ENCODE measurements at regions not wholly inside any gene's neighbourhood (a gene's known extent, or its start where the extent isn't known, plus 50 kb on each side); places are given as distances from the start of the nearest gene placed in this dataset.

DNA sequence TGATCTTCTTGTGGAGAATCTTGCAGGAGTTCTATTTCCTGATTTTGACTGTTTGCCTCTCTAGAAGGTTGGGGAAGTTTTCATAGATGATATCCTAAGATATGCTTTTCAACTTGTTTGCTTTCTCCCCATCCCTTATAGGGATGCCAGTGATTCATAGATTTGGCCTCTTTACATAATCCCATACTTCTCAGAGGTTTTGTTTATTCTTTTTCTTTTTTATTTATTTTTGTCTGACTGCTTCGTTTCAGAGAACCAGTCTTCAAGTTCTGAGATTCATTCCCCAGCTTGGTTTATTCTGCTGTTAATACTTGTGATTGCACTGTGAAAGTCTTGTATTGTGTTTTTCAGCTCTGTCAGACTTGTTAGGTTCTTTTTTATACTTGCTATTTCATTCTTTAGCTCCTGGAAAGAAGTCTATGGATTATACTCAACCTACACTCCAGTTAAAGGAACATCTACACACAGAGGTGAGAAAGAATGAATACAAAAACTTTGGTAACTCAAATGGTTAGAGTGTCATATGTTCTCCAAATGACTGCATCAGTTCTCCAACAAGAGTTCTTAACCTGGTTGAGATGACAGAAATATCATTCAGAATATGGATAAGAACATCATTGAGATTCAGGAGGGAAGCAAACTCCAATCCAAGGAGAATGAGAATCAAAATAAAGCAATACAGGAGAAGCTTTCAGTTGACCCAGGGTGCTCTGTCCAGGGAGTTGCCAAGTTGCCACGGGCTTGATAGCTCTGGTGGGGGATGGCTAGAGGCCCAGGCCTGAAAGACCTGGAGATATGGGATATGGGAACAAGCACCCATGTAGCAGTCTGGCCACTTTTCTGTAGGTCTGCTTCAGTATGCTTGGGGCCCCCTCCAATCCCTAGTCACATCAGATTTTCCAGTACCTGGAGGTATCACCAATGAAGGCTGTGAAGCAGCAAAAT is 150.3 kb downstream of the AHR start:
- H3K27ac ChIP-seq (ENCODE audit: low read depth, low read length, poor library complexity, severe bottlenecking) = no peak overlapping the region
- no peak overlapping the region for H3K4me2 ChIP-seq (ENCODE audit: low read length)
- no peak for DNase-seq (ENCODE audit: low spot score)
- H3K79me2 ChIP-seq (ENCODE audit: insufficient read depth, low read depth, low read length) = no peaks in the 10 kb centered on the region
- H3K36me3 ChIP-seq (ENCODE audit: insufficient read depth, low read length) = no peaks in the 10 kb centered on the region
- TF ChIP-seq EZH2phosphoT487 (IDR thresholded peaks at IDR 0.05; ENCODE audit: borderline replicate concordance, low read depth, low read length) = no peak
- TF ChIP-seq, protein P1, sequence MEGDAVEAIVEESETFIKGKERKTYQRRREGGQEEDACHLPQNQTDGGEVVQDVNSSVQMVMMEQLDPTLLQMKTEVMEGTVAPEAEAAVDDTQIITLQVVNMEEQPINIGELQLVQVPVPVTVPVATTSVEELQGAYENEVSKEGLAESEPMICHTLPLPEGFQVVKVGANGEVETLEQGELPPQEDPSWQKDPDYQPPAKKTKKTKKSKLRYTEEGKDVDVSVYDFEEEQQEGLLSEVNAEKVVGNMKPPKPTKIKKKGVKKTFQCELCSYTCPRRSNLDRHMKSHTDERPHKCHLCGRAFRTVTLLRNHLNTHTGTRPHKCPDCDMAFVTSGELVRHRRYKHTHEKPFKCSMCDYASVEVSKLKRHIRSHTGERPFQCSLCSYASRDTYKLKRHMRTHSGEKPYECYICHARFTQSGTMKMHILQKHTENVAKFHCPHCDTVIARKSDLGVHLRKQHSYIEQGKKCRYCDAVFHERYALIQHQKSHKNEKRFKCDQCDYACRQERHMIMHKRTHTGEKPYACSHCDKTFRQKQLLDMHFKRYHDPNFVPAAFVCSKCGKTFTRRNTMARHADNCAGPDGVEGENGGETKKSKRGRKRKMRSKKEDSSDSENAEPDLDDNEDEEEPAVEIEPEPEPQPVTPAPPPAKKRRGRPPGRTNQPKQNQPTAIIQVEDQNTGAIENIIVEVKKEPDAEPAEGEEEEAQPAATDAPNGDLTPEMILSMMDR (conservative IDR thresholded peaks at IDR 0.05; ENCODE audit: low read length) = no peak
- 0 out of 2 replicates have a peak, but pooled peaks cover 3% of the 10 kb centered on the region for H3K9me2 ChIP-seq (ENCODE audit: insufficient read depth, low read length)
- H2AFZ ChIP-seq (ENCODE audit: low read length) = no peak overlapping the region
- ChIA-PET CTCF (ENCODE audit: unreplicated experiment) (no interaction called here), POLR2A (interaction anchor here (0.5 to 0.7 kb wide), 2 partner anchors 480 to 830 kb away, joined by 3 read pairs; no protein-coding TSS in a partner anchor)
- BruUV-seq (replicated peaks) = no TSS peak
- no peaks in the 10 kb centered on the region for H4K20me1 ChIP-seq (ENCODE audit: insufficient read depth, low read length)
- H3K4me1 ChIP-seq (ENCODE audit: insufficient read depth, low read length, poor library complexity, severe bottlenecking) = no peaks in the 10 kb centered on the region
- no peaks in the 10 kb centered on the region for H3K9me3 ChIP-seq (ENCODE audit: low read length)
- intact Hi-C loops (cut with micrococcal nuclease; ENCODE audit: unreplicated experiment) = no loop called here
- H3K4me3 ChIP-seq (ENCODE audit: low read depth, low read length, poor library complexity, severe bottlenecking) = no peak overlapping the region

DNA sequence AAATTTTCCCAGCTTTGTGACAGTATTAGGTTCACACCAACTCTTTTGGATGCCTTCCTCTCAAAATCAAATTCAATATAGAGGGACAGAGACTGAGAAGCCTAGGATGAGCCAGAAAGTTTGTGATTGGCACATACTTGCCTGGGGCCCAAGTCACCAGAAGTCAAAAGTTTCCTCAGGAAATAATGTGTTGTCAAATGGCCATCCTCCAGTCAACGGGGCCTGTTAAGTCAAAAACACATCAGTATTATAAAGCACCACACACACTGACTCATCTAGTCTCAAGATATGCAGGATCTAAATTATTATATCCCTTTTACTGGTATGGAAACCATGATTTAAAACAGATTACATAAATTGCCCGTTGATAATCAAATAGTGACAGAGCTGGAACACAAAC is 158.1 kb downstream of the AHR start:
- no peak overlapping the region for H3K4me2 ChIP-seq (ENCODE audit: low read length)
- no peaks in the 10 kb centered on the region for H3K4me1 ChIP-seq (ENCODE audit: insufficient read depth, low read length, poor library complexity, severe bottlenecking)
- no peaks in the 10 kb centered on the region for H3K36me3 ChIP-seq (ENCODE audit: insufficient read depth, low read length)
- no peaks in the 10 kb centered on the region for H4K20me1 ChIP-seq (ENCODE audit: insufficient read depth, low read length)
- H3K27ac ChIP-seq (ENCODE audit: low read depth, low read length, poor library complexity, severe bottlenecking) = no peak overlapping the region
- no TSS peak for BruUV-seq (replicated peaks)
- H3K4me3 ChIP-seq (ENCODE audit: low read depth, low read length, poor library complexity, severe bottlenecking) = no peak overlapping the region
- intact Hi-C loops (cut with micrococcal nuclease; ENCODE audit: unreplicated experiment) = no loop called here
- H2AFZ ChIP-seq (ENCODE audit: low read length) = no peak overlapping the region
- H3K79me2 ChIP-seq (ENCODE audit: insufficient read depth, low read depth, low read length) = no peaks in the 10 kb centered on the region
- ChIA-PET CTCF (ENCODE audit: unreplicated experiment) (no interaction called here), POLR2A (no interaction called here)
- TF ChIP-seq, protein P1 (conservative IDR thresholded peaks at IDR 0.05; ENCODE audit: low read length) = no peak
- no peak for TF ChIP-seq EZH2phosphoT487 (IDR thresholded peaks at IDR 0.05; ENCODE audit: borderline replicate concordance, low read depth, low read length)
- H3K9me2 ChIP-seq (ENCODE audit: insufficient read depth, low read length) = 0 out of 2 replicates have a peak, but pooled peaks cover 3% of the 10 kb centered on the region
- DNase-seq (ENCODE audit: low spot score) = no peak
- no peaks in the 10 kb centered on the region for H3K9me3 ChIP-seq (ENCODE audit: low read length)

DNA sequence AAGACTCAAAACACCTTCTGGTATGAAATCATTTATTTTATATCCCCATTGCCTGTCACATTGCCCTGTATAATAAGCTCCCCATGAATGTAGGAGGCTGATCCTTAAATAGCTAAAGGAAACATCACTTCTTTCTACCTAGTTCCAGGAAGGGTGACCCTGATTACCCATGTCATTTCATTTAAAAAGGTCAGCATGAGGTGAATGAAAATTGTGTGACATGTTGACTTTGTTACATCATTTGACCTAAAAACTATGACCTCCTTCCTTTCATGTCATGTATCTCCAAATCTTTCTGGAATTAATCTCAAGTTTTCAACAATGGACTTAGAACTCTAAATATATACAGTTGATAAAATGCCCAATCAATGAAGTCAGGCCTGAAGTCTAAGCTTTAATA is 161.5 kb downstream of the AHR start:
- Histone ChIP-seq H3K79me2 (ENCODE audit: insufficient read depth, low read depth, low read length) (no peaks in the 10 kb centered on the region), H3K9me2 (ENCODE audit: insufficient read depth, low read length) (no peaks in the 10 kb centered on the region), H4K20me1 (ENCODE audit: insufficient read depth, low read length) (no peaks in the 10 kb centered on the region), H3K27ac (ENCODE audit: low read depth, low read length, poor library complexity, severe bottlenecking) (no peak overlapping the region), H3K4me3 (ENCODE audit: low read depth, low read length, poor library complexity, severe bottlenecking) (no peak overlapping the region), H3K9me3 (ENCODE audit: low read length) (no peaks in the 10 kb centered on the region), H3K4me1 (ENCODE audit: insufficient read depth, low read length, poor library complexity, severe bottlenecking) (no peaks in the 10 kb centered on the region), H3K36me3 (ENCODE audit: insufficient read depth, low read length) (no peaks in the 10 kb centered on the region), H3K4me2 (ENCODE audit: low read length) (no peak overlapping the region), H2AFZ (ENCODE audit: low read length) (no peak overlapping the region)
- intact Hi-C loops (cut with micrococcal nuclease; ENCODE audit: unreplicated experiment) = no loop called here
- no peak for TF ChIP-seq EZH2phosphoT487 (IDR thresholded peaks at IDR 0.05; ENCODE audit: borderline replicate concordance, low read depth, low read length)
- TF ChIP-seq, protein P1 (conservative IDR thresholded peaks at IDR 0.05; ENCODE audit: low read length) = no peak
- ChIA-PET POLR2A (interaction anchor here (0.7 to 1.2 kb wide), 3 partner anchors 9 to 374 kb away, joined by 3 read pairs; no protein-coding TSS in a partner anchor), CTCF (ENCODE audit: unreplicated experiment) (no interaction called here)
- BruUV-seq (replicated peaks) = no TSS peak
- DNase-seq (ENCODE audit: low spot score) = no peak

Data from OCI-LY7 (cell line).